Activated CD8-positive, alpha-beta memory T cell treated with anti-CD3 and anti-CD28 coated beads, Interleukin-2, amount 10 ng/mL, durations not matched to agents 7 days and 5 days (primary cell): ENCODE measurements at regions not wholly inside any gene's neighbourhood (a gene's known extent, or its start where the extent isn't known, plus 50 kb on each side); places are given as distances from the start of the nearest gene placed in this dataset.
"Not testable (repeated sequence)": the region's sequence is repeated elsewhere in the genome, so short reads cannot be mapped to it uniquely, and the experiment has no call there.

Experiments used
- ATAC-seq: fragments of 150-1000 bp; cut with Tn5 transposase; one replicate; pipeline ENCODE4 v1.10.0; 2021; ENCODE audit warnings: moderate library complexity
- CTCF ChIA-PET: fragments of 350-600 bp; sonication (Branson Sonifier 250); formaldehyde crosslinking; loops from one replicate; lab custom pipeline; 2021; ENCODE audit warnings: antibody characterized with exemption; lab: Charles Lee
- DNase-seq: peaks from one replicate; pipeline ENCODE4 v3.0.0-alpha.2; 2020
- H3K27ac Mint-ChIP-seq: one replicate; pipeline ENCODE4 v1.8.0; 2021; ENCODE audit warnings: mild to moderate bottlenecking, mixed read lengths
- H3K27me3 Mint-ChIP-seq: one replicate; pipeline ENCODE4 v1.8.0; 2021; ENCODE audit warnings: mixed read lengths
- H3K36me3 Mint-ChIP-seq: one replicate; pipeline ENCODE4 v1.8.0; 2021; ENCODE audit warnings: mild to moderate bottlenecking, mixed read lengths
- H3K4me1 Mint-ChIP-seq: one replicate; pipeline ENCODE4 v1.8.0; 2021; ENCODE audit warnings: mixed read lengths
- H3K4me3 Mint-ChIP-seq: one replicate; pipeline ENCODE4 v1.8.0; 2021; ENCODE audit warnings: mild to moderate bottlenecking, moderate library complexity, mixed read lengths
- H3K9me3 Mint-ChIP-seq: one replicate; pipeline ENCODE4 v1.8.0; 2022; ENCODE audit warnings: low read depth, mixed read lengths

- no peak for ATAC-seq
- Mint-ChIP-seq H3K27me3 (peaks cover 29% of the 10 kb centered on the region), H3K4me3 (no peak overlapping the region), H3K9me3 (no peaks in the 10 kb centered on the region), H3K4me1 (no peaks in the 10 kb centered on the region), H3K36me3 (no peaks in the 10 kb centered on the region), H3K27ac (no peak overlapping the region)
- DNase-seq, result no peak
- CTCF ChIA-PET, result no interaction called here
Measured at GRCh38 chr11:16598032-16598431, 140.4 kb upstream of the C11orf58 start.

- Mint-ChIP-seq H3K4me3 (no peak overlapping the region), H3K9me3 (no peaks in the 10 kb centered on the region), H3K27ac (no peak overlapping the region), H3K36me3 (no peaks in the 10 kb centered on the region), H3K27me3 (peaks cover 18% of the 10 kb centered on the region), H3K4me1 (no peaks in the 10 kb centered on the region)
- DNase-seq, result no peak
- CTCF ChIA-PET, result no interaction called here
- no peak for ATAC-seq
Measured at GRCh38 chr11:16596231-16596630, 142.2 kb upstream of the C11orf58 start.

DNA sequence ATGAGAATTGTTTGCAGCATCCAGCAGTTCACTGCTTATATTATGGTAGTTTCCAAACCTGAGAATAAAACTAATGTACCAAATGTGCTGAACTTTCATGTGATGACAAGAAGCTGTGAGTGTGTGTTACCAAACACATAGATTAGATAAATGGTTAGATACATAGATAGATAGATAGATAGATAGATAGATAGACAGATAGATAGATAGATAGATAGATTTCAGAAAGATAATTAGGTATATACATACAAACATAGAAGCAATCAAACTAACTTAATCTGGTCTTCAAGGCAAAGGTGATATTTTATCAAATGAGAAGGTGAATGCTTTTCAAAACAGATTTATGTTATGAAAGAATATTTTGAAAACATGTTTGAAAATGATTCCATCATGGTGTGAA lies 147.3 kb upstream of the C11orf58 start:
- Mint-ChIP-seq H3K36me3 (no peaks in the 10 kb centered on the region), H3K4me3 (no peak overlapping the region), H3K9me3 (no peaks in the 10 kb centered on the region), H3K27me3 (peaks cover 6% of the 10 kb centered on the region), H3K4me1 (no peaks in the 10 kb centered on the region), H3K27ac (no peak overlapping the region)
- ATAC-seq (no peak), DNase-seq (no peak)
- CTCF ChIA-PET, result no interaction called here

DNA sequence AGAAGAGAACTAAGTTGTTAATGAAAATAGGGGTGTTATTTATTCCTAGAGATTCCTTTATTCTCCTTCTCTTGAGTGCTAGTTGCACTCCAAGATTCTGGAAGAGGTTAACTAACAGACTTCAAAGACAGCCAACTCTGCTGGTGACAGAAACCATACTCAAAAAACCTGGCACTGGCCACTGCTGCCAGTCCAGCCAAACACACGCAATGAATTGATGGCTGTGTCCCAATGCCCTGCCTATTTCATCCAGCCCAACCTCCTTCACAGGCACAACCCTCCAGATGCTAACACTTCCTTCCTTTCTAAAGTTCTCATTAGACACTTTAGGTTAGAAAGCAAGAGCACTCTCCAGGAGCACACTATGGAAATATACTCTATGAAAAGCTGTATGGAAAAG lies 150.8 kb upstream of the C11orf58 start:
- Mint-ChIP-seq H3K4me1 (no peaks in the 10 kb centered on the region), H3K9me3 (no peaks in the 10 kb centered on the region), H3K27ac (no peak overlapping the region), H3K4me3 (no peak overlapping the region), H3K36me3 (no peaks in the 10 kb centered on the region), H3K27me3 (peaks cover 1% of the 10 kb centered on the region)
- DNase-seq (no peak), ATAC-seq (no peak)
- CTCF ChIA-PET, result interaction anchor here (0.8 kb wide), 1 partner anchor 26 kb away, joined by 4 read pairs; no protein-coding TSS in a partner anchor

DNA sequence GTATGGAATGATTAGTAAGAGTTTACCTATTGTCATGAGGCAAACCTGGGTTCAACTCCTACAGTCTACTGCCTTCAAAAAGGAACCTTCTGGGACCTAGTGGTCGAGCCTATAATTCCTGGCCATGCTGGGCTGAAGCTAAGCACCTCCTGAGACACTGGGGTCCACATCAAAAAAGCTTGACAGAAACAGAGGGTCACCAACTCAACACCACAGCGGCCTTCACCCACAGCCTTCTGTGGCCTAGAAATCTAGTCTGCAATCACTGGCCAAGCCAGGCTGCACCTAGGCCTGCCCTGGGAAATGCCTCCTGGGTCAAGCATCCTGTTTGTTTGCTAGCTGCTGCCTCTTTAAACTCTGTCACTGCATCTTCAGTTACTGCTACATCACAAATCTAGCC lies 153.9 kb upstream of the C11orf58 start:
- H3K4me3 Mint-ChIP-seq, result no peak overlapping the region

DNA sequence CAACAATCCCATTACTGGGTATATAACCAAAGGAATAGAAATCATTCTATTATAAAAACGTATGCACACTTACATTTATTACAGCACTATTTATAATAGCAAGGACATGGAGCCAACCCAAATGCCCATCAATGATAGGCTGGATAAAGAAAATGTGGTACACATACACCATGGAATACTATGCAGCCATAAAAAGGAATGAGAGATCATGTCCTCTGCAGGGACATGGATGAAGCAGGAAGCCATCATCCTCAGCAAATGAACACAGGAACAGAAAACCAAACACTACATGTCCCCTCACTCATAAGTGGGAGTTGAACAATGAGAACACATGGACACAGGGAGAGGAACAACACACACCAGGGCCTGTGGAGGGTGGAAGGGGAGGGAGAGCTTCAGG lies 157.4 kb upstream of the C11orf58 start:
- DNase-seq, ATAC-seq, CTCF ChIA-PET, H3K4me3 Mint-ChIP-seq, H3K27ac Mint-ChIP-seq, H3K27me3 Mint-ChIP-seq, H3K36me3 Mint-ChIP-seq, H3K4me1 Mint-ChIP-seq, H3K9me3 Mint-ChIP-seq: not testable (repeated sequence)

More for the DNA sequence above, 153.9 kb upstream of the C11orf58 start:
- H3K4me1 Mint-ChIP-seq, result no peaks in the 10 kb centered on the region
- H3K27ac Mint-ChIP-seq, result no peak overlapping the region
- H3K27me3 Mint-ChIP-seq, result no peaks in the 10 kb centered on the region
- DNase-seq (no peak), ATAC-seq (no peak)
- H3K9me3 Mint-ChIP-seq, result peaks cover 2% of the 10 kb centered on the region
- CTCF ChIA-PET, result no interaction called here
- no peaks in the 10 kb centered on the region for H3K36me3 Mint-ChIP-seq

GRCh38 chr11:16577490-16577889 lies 161.0 kb upstream of the C11orf58 start:
- Mint-ChIP-seq H3K36me3 (no peaks in the 10 kb centered on the region), H3K4me3 (no peak overlapping the region), H3K4me1 (no peaks in the 10 kb centered on the region), H3K27ac (no peak overlapping the region), H3K9me3 (peaks cover 2% of the 10 kb centered on the region), H3K27me3 (no peaks in the 10 kb centered on the region)
- ATAC-seq, result no peak
- CTCF ChIA-PET, result no interaction called here
- DNase-seq, result no peak

DNA sequence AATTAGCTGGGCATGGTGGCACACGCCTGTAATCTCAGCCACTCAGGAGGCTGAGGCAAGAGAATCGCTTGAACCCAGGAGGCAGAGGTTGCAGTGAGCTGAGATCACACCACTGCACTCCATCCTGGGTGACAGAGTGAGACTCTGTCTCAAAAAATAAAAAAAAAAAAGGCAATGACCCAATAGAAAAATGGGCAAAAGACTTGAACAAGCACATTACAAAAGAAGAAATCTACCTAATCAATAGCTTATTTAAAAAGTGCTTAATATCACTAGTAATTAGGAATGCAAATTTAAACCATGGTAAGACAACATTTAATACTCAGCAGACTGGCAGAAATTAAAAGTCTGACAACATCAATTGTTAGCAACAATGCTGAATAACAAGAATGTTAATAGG lies 163.6 kb upstream of the C11orf58 start:
- H3K36me3 Mint-ChIP-seq, H3K4me1 Mint-ChIP-seq, CTCF ChIA-PET, H3K27me3 Mint-ChIP-seq, H3K9me3 Mint-ChIP-seq, H3K27ac Mint-ChIP-seq, DNase-seq, ATAC-seq, H3K4me3 Mint-ChIP-seq: not testable (repeated sequence)

- ATAC-seq (no peak), DNase-seq (no peak)
- Mint-ChIP-seq H3K27me3 (no peaks in the 10 kb centered on the region), H3K27ac (no peak overlapping the region), H3K4me1 (no peaks in the 10 kb centered on the region), H3K9me3 (no peaks in the 10 kb centered on the region), H3K36me3 (no peaks in the 10 kb centered on the region), H3K4me3 (no peak overlapping the region)
- CTCF ChIA-PET, result no interaction called here
Measured at GRCh38 chr11:16572945-16573344, 165.5 kb upstream of the C11orf58 start.

GRCh38 chr11:16561150-16561549 lies 177.3 kb upstream of the C11orf58 start:
- H3K27me3 Mint-ChIP-seq, result no peaks in the 10 kb centered on the region
- H3K4me3 Mint-ChIP-seq, result no peak overlapping the region
- CTCF ChIA-PET, result no interaction called here
- no peaks in the 10 kb centered on the region for H3K36me3 Mint-ChIP-seq
- DNase-seq (no peak), ATAC-seq (no peak)
- H3K4me1 Mint-ChIP-seq, result no peaks in the 10 kb centered on the region
- H3K27ac Mint-ChIP-seq, result no peak overlapping the region
- H3K9me3 Mint-ChIP-seq, result peaks cover 3% of the 10 kb centered on the region

- Mint-ChIP-seq H3K4me1 (no peaks in the 10 kb centered on the region), H3K4me3 (no peak overlapping the region), H3K27me3 (no peaks in the 10 kb centered on the region), H3K9me3 (peaks cover 3% of the 10 kb centered on the region), H3K36me3 (no peaks in the 10 kb centered on the region), H3K27ac (no peak overlapping the region)
- CTCF ChIA-PET, result no interaction called here
- ATAC-seq, result no peak
- DNase-seq, result no peak
Measured at GRCh38 chr11:16558494-16558893, 180.0 kb upstream of the C11orf58 start.

DNA sequence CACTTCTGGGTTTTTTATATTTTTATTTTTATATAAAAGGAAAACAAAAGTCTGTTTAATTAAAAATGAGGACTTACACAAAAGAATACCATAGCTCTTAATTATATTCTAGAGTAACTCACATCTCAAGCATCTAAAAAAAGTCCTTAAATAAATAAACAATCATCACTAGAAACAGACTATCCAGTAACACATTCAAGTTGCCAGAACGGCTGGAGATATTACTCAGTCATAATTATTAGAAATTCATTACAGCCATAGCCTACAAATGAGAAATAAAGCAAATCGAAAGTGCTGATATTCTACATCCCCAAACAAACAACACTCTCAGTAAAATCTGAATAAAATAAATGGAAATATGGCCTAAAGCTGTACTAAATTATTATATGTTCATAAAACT lies 182.5 kb upstream of the C11orf58 start:
- no peaks in the 10 kb centered on the region for H3K4me1 Mint-ChIP-seq
- H3K27me3 Mint-ChIP-seq, result no peaks in the 10 kb centered on the region
- ATAC-seq, result no peak
- DNase-seq, result no peak
- no peaks in the 10 kb centered on the region for H3K36me3 Mint-ChIP-seq
- no peak overlapping the region for H3K27ac Mint-ChIP-seq
- no peak overlapping the region for H3K4me3 Mint-ChIP-seq
- no peaks in the 10 kb centered on the region for H3K9me3 Mint-ChIP-seq
- CTCF ChIA-PET, result no interaction called here

- H3K36me3 Mint-ChIP-seq, result no peaks in the 10 kb centered on the region
Measured at GRCh38 chr11:16554361-16554760, 184.1 kb upstream of the C11orf58 start.

DNA sequence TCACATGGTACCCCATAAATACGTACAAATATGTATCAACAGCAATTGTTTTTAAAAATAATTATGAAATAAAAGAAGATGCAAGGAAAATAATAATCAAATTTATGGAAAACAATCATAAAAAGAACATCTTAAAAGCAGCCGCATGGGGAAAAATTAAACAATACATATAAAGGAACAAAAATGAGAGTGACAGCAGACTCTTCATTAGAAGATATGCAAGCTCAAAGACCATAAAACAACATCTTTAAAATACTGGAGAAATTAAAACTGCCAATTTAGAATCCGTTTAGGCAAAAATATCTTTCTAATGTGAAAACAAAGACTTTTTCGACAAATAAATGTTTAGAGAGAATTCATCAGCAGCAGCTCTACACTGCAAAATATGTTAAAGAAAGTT lies 190.6 kb upstream of the C11orf58 start:
- Mint-ChIP-seq H3K36me3 (no peaks in the 10 kb centered on the region), H3K9me3 (no peaks in the 10 kb centered on the region), H3K4me1 (no peaks in the 10 kb centered on the region), H3K27ac (no peak overlapping the region), H3K27me3 (no peaks in the 10 kb centered on the region), H3K4me3 (no peak overlapping the region)
- CTCF ChIA-PET, result no interaction called here
- ATAC-seq, result no peak
- DNase-seq, result no peak

More at GRCh38 chr11:16554361-16554760, 184.1 kb upstream of the C11orf58 start:
- CTCF ChIA-PET, result no interaction called here
- H3K4me3 Mint-ChIP-seq, result no peak overlapping the region
- no peaks in the 10 kb centered on the region for H3K4me1 Mint-ChIP-seq
- H3K27me3 Mint-ChIP-seq, result no peaks in the 10 kb centered on the region
- no peak for ATAC-seq
- H3K9me3 Mint-ChIP-seq, result no peaks in the 10 kb centered on the region
- no peak for DNase-seq
- no peak overlapping the region for H3K27ac Mint-ChIP-seq

DNA sequence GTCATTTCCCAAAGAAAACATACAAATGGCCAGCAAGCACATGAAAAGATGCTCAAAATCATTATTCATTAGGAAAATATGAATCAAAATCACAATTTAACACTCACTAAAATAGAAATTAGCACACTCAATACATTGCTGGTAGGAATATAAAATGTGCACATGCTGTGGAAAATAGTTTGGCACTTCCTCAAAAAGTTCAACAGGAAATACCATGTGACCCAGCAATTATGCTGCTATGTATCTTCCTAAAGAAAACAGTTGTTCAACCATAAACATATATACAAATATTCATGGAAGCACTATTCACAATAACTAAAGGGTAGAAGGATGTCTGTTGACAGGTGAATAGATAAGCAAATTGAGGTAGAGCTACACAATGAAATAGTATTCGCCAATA lies 187.3 kb upstream of the SOX6 start:
- CTCF ChIA-PET, result no interaction called here
- no peak for DNase-seq
- H3K36me3 Mint-ChIP-seq, result no peaks in the 10 kb centered on the region
- ATAC-seq, result no peak
- no peaks in the 10 kb centered on the region for H3K27me3 Mint-ChIP-seq
- H3K4me1 Mint-ChIP-seq, result no peaks in the 10 kb centered on the region
- no peak overlapping the region for H3K4me3 Mint-ChIP-seq
- no peak overlapping the region for H3K27ac Mint-ChIP-seq
- no peaks in the 10 kb centered on the region for H3K9me3 Mint-ChIP-seq
